Right renal pelvis (tissue), 4 donors: ENCODE measurements at regions not wholly inside any gene's neighbourhood (a gene's known extent, or its start where the extent isn't known, plus 50 kb on each side); places are given as distances from the start of the nearest gene placed in this dataset.
"Not testable (repeated sequence)": the region's sequence is repeated elsewhere in the genome, so short reads cannot be mapped to it uniquely, and the experiment has no call there.

Experiments used
- DNase-seq, 4 donors: peaks; one replicate each; pipeline ENCODE4 v3.0.0-alpha.2; 2013; ENCODE audit warnings: low read depth in 4 of 4, low spot score in 3 of 4, missing footprints in 1 of 4

DNA sequence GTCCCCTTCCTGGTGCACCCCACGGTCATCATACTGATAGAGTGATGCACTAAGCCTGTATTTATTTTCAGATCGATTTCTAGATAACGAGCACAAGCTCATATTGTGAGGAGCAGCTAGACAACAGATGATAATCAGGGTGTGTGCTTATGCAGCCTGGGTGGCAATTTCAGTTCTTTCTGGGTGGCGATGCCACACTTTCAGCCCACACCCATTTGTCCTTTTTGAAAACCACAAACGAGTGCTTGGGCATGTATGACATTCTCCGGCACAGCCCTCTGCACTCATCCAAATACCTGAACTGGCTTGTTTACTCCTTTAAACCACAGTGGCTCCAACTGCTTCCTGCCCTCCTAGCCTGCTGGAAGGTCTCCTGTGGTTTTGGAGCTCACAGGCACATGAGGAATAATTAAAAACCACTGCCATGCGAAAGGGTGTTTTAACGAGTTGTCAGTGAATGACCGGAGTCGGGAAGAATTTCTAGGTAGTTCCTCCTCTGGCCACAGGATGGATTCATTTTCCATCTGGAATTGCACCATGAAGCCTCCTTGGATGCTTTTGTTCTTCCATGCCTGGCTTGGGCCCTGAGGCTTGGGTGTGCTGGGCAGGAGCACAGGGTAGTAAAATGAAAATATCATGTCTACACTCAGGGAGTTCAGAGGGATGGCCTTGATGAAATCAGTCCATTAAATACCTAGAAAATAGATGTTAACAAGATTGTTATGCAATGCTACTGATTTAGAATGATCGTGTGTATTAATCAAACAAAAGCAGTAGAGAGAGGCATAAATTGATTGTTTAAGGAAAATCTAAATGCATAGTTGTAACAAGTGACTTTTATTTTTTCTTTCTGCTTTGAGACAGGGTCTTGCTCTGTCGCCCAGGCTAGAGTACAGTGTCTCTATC lies 52.4 kb upstream of the ITGB1 start:
- no peak for DNase-seq

DNA sequence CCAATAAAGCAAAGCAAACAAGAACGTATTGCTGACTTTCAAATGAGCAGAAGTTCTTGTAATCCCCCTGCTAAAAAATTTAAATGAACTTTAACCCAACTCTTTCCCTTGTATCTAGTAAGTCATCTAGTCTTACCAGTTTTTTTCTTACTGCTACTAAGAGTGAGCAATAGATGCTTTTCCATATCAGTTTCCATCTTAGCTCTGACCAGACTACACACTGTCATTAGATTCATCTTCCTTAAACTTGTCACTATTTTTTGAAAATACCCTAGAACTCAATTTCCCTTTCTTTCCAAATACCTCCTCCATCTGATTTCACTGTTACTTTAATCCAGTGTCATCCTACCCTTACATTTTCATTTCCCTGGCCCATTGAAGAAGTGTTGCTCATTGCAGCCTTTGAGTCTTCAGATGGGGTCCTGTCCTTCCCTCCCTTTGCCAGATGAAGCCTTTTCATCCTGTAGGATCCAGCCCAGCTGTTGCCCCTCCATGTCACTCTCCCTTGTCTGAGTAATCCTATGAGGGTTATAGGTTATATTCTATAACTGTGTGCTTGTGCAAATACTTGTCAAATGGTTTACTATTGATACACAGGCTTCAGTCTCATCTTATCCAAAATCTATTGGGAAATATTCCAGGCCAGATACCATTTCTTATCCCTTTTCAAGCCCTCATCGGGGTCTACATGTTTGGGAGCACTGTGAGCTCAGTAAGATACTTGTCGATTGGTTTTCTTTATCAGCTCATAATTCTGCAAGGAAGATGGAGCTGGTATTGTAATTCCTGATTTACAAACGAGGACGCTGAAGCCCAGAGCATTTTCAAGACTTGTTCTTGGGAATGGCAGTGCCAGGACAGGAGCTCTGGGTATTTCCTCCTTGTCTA lies 51.5 kb upstream of the ITGB1 start:
- DNase-seq: no peak

DNA sequence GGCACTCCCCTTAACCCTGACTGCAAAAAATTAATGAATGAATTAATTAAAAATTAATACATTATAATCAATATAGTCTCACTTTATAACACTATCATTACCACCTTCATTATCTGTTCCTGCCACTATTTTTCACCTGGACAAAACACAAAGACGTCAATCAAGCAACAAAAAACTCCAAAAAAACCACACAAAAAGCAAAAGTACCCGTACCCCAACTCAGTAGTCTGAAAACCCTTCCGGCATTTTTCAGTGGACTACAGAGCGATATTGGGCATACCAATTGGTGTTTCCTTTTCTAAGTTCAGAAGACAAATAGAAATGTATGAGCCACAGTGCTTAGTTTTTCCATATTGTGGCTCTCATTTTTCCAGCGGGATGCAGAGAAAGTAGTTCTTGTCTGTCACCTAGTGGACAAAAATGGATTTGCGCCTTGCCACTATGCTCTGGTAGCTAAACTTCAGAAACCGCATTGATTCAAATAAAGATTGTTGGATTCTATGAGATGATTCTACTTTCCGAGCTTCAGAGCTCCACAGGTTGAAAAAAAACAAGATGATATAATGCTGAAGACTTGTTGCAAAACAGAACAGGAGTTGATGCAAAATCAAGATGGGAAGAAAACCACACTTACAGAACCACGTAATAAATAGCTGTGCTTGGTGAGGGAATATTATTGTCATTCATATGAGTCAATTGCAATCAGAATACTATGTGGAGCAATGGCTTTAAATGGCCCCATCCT lies 50.6 kb upstream of the ITGB1 start:
- peak; percentile 50 to 71 (median 63) for DNase-seq

- not testable (repeated sequence) for DNase-seq
Observed at GRCh38 chr10:33007731-33008381, 49.8 kb upstream of the ITGB1 start.
